ENCODE measurements at regions not wholly inside any gene's neighbourhood (a gene's known extent, or its start where the extent isn't known, plus 50 kb on each side); places are given as distances from the start of the nearest gene placed in this dataset.

- TF ChIP-seq EZH2 (IDR thresholded peaks at IDR 0.05; ENCODE audit: borderline replicate concordance, low read depth, low read length, poor library complexity, severe bottlenecking) (no peak), CTCF (conservative IDR thresholded peaks at IDR 0.05; ENCODE audit: low read depth, low read length) (no peak)
- Histone ChIP-seq H3K36me3 (ENCODE audit: insufficient read depth, low read length, poor library complexity, severe bottlenecking) (no peaks in the 10 kb centered on the region), H3K4me1 (ENCODE audit: insufficient read depth, low read length, poor library complexity, severe bottlenecking) (no peaks in the 10 kb centered on the region), H3K27ac (ENCODE audit: low read depth, low read length, poor library complexity, severe bottlenecking) (no peak overlapping the region), H3K27me3 (replicated peaks; ENCODE audit: insufficient read depth, low read depth, low read length, poor library complexity) (no peaks in the 10 kb centered on the region), H3K4me3 (ENCODE audit: low read depth, low read length, poor library complexity, severe bottlenecking) (no peak overlapping the region), H3K9me3 (ENCODE audit: low read depth, low read length, poor library complexity, severe bottlenecking) (peaks cover 15% of the 10 kb centered on the region)
- no TSS peak for BruUV-seq (replicated peaks)
- POLR2A ChIA-PET (ENCODE audit: low non-redundant PET), result no interaction called here
- intact Hi-C loops (cut with micrococcal nuclease; ENCODE audit: unreplicated experiment), result no loop called here
- no peak for DNase-seq (ENCODE audit: low spot score)
- CTCF ChIA-PET, result no interaction called here
Measured at GRCh38 chr17:13874134-13874533, 195.2 kb upstream of the COX10 start.

- H3K9me3 ChIP-seq (ENCODE audit: low read depth, low read length, poor library complexity, severe bottlenecking), result peaks cover 13% of the 10 kb centered on the region
- H3K36me3 ChIP-seq (ENCODE audit: insufficient read depth, low read length, poor library complexity, severe bottlenecking), result no peaks in the 10 kb centered on the region
- no peak overlapping the region for H3K4me3 ChIP-seq (ENCODE audit: low read depth, low read length, poor library complexity, severe bottlenecking)
- no peaks in the 10 kb centered on the region for H3K4me1 ChIP-seq (ENCODE audit: insufficient read depth, low read length, poor library complexity, severe bottlenecking)
- ChIA-PET POLR2A (ENCODE audit: low non-redundant PET) (no interaction called here), CTCF (no interaction called here)
- intact Hi-C loops (cut with micrococcal nuclease; ENCODE audit: unreplicated experiment), result no loop called here
- H3K27ac ChIP-seq (ENCODE audit: low read depth, low read length, poor library complexity, severe bottlenecking), result no peak overlapping the region
- H3K27me3 ChIP-seq (replicated peaks; ENCODE audit: insufficient read depth, low read depth, low read length, poor library complexity), result no peaks in the 10 kb centered on the region
- no peak for DNase-seq (ENCODE audit: low spot score)
- TF ChIP-seq EZH2 (IDR thresholded peaks at IDR 0.05; ENCODE audit: borderline replicate concordance, low read depth, low read length, poor library complexity, severe bottlenecking) (no peak), CTCF (conservative IDR thresholded peaks at IDR 0.05; ENCODE audit: low read depth, low read length) (no peak)
- no TSS peak for BruUV-seq (replicated peaks)
Measured at GRCh38 chr17:13874817-13875216, 194.5 kb upstream of the COX10 start.

GRCh38 chr17:13879961-13880466, 189.3 kb upstream of the COX10 start:
- POLR2A ChIA-PET (ENCODE audit: low non-redundant PET), result no interaction called here
- no peak for TF ChIP-seq EZH2 (IDR thresholded peaks at IDR 0.05; ENCODE audit: borderline replicate concordance, low read depth, low read length, poor library complexity, severe bottlenecking)
- no peak for TF ChIP-seq CTCF (conservative IDR thresholded peaks at IDR 0.05; ENCODE audit: low read depth, low read length)

More at GRCh38 chr17:13879961-13880466, 189.3 kb upstream of the COX10 start:
- Histone ChIP-seq H3K4me3 (ENCODE audit: low read depth, low read length, poor library complexity, severe bottlenecking) (no peak overlapping the region), H3K27me3 (replicated peaks; ENCODE audit: insufficient read depth, low read depth, low read length, poor library complexity) (no peaks in the 10 kb centered on the region), H3K4me1 (ENCODE audit: insufficient read depth, low read length, poor library complexity, severe bottlenecking) (no peaks in the 10 kb centered on the region), H3K36me3 (ENCODE audit: insufficient read depth, low read length, poor library complexity, severe bottlenecking) (no peaks in the 10 kb centered on the region), H3K9me3 (ENCODE audit: low read depth, low read length, poor library complexity, severe bottlenecking) (peaks cover 8% of the 10 kb centered on the region), H3K27ac (ENCODE audit: low read depth, low read length, poor library complexity, severe bottlenecking) (no peak overlapping the region)
- intact Hi-C loops (cut with micrococcal nuclease; ENCODE audit: unreplicated experiment), result no loop called here
- no peak for DNase-seq (ENCODE audit: low spot score)
- BruUV-seq (replicated peaks), result no TSS peak
- CTCF ChIA-PET, result no interaction called here

Data from A673 (cell line).